ENCODE measurements at regions not wholly inside any gene's neighbourhood (a gene's known extent, or its start where the extent isn't known, plus 50 kb on each side); places are given as distances from the start of the nearest gene placed in this dataset.

- no peak for DNase-seq (ENCODE audit: low read depth)
Measured at GRCh38 chr2:19543663-19544383, 185.4 kb upstream of the OSR1 start.

- no peak for DNase-seq (ENCODE audit: low read depth)
Measured at GRCh38 chr2:19542796-19543662, 184.6 kb upstream of the OSR1 start.

- no peak for DNase-seq (ENCODE audit: low read depth)
Measured at GRCh38 chr2:19541884-19542283, 183.5 kb upstream of the OSR1 start.

GRCh38 chr2:19540739-19541525, 182.5 kb upstream of the OSR1 start:
- DNase-seq (ENCODE audit: low read depth), result no peak

GRCh38 chr2:19538411-19538963, 180.1 kb upstream of the OSR1 start:
- no peak for DNase-seq (ENCODE audit: low read depth)

GRCh38 chr2:19536136-19536535, 177.7 kb upstream of the OSR1 start:
- no peak for DNase-seq (ENCODE audit: low read depth)

GRCh38 chr2:19532547-19533196, 174.2 kb upstream of the OSR1 start:
- DNase-seq (ENCODE audit: low read depth), result no peak

GRCh38 chr2:19529677-19530076, 171.3 kb upstream of the OSR1 start:
- no peak for DNase-seq (ENCODE audit: low read depth)

- DNase-seq (ENCODE audit: low read depth), result no peak
Measured at GRCh38 chr2:19527771-19528170, 169.3 kb upstream of the OSR1 start.

GRCh38 chr2:19525313-19525712, 166.9 kb upstream of the OSR1 start:
- no peak for DNase-seq (ENCODE audit: low read depth)

GRCh38 chr2:19519045-19519444, 160.6 kb upstream of the OSR1 start:
- DNase-seq (ENCODE audit: low read depth), result no peak

- DNase-seq (ENCODE audit: low read depth), result no peak
Measured at GRCh38 chr2:19507137-19507536, 148.7 kb upstream of the OSR1 start.

- DNase-seq (ENCODE audit: low read depth), result no peak
Measured at GRCh38 chr2:19505199-19506136, 147.0 kb upstream of the OSR1 start.

GRCh38 chr2:19504400-19505198, 146.2 kb upstream of the OSR1 start:
- no peak for DNase-seq (ENCODE audit: low read depth)

- no peak for DNase-seq (ENCODE audit: low read depth)
Measured at GRCh38 chr2:19503915-19504314, 145.5 kb upstream of the OSR1 start.

GRCh38 chr2:19503406-19503805, 145.0 kb upstream of the OSR1 start:
- no peak for DNase-seq (ENCODE audit: low read depth)

- DNase-seq (ENCODE audit: low read depth), result no peak
Measured at GRCh38 chr2:19500126-19500525, 141.7 kb upstream of the OSR1 start.

- no peak for DNase-seq (ENCODE audit: low read depth)
Measured at GRCh38 chr2:19496646-19497045, 138.2 kb upstream of the OSR1 start.

- no peak for DNase-seq (ENCODE audit: low read depth)
Measured at GRCh38 chr2:19494241-19494640, 135.8 kb upstream of the OSR1 start.

- no peak for DNase-seq (ENCODE audit: low read depth)
Measured at GRCh38 chr2:19491796-19492195, 133.4 kb upstream of the OSR1 start.
